HG03175 (cell line): ENCODE measurements at regions not wholly inside any gene's neighbourhood (a gene's known extent, or its start where the extent isn't known, plus 50 kb on each side); places are given as distances from the start of the nearest gene placed in this dataset.

ENCODE experiments used
- ATAC-seq: cut with Tn5 transposase; IDR thresholded peaks from one replicate; pipeline ENCODE4 v1.9.1; 2021; ENCODE audit warnings: mild to moderate bottlenecking, moderate library complexity; ENCODE audit not compliant: unreplicated experiment

GRCh38 chr12:115160271-115161128 is 476.5 kb upstream of the TBX3 start:
- ATAC-seq = no peak

GRCh38 chr12:115158816-115159215 is 474.8 kb upstream of the TBX3 start:
- ATAC-seq = no peak

- no peak for ATAC-seq
These were observed 472.0 kb upstream of the TBX3 start for GRCh38 chr12:115155665-115156645.

GRCh38 chr12:115149685-115150378 is 465.9 kb upstream of the TBX3 start:
- no peak for ATAC-seq

- no peak for ATAC-seq
These were observed 465.3 kb upstream of the TBX3 start for GRCh38 chr12:115149279-115149678.

GRCh38 chr12:115147916-115148315 is 463.9 kb upstream of the TBX3 start:
- ATAC-seq = no peak

GRCh38 chr12:115146453-115146852 is 462.5 kb upstream of the TBX3 start:
- ATAC-seq = no peak

- ATAC-seq = no peak
These were observed 460.4 kb upstream of the TBX3 start for GRCh38 chr12:115144425-115144824.

- no peak for ATAC-seq
These were observed 457.1 kb upstream of the TBX3 start for GRCh38 chr12:115140981-115141655.

GRCh38 chr12:115137812-115138521 is 454.0 kb upstream of the TBX3 start:
- no peak for ATAC-seq

- ATAC-seq = no peak
These were observed 451.8 kb upstream of the TBX3 start for GRCh38 chr12:115135800-115136211.

GRCh38 chr12:115134298-115134697 is 450.3 kb upstream of the TBX3 start:
- no peak for ATAC-seq

- no peak for ATAC-seq
These were observed 448.9 kb upstream of the TBX3 start for GRCh38 chr12:115132905-115133304.

- no peak for ATAC-seq
These were observed 448.2 kb upstream of the TBX3 start for GRCh38 chr12:115132145-115132544.

- ATAC-seq = no peak
These were observed 445.8 kb upstream of the TBX3 start for GRCh38 chr12:115129727-115130126.

- no peak for ATAC-seq
These were observed 437.1 kb upstream of the TBX3 start for GRCh38 chr12:115121053-115121452.

GRCh38 chr12:115118177-115118724 is 434.3 kb upstream of the TBX3 start:
- ATAC-seq = no peak

- ATAC-seq = no peak
These were observed 430.2 kb upstream of the TBX3 start for GRCh38 chr12:115114140-115114539.

- no peak for ATAC-seq
These were observed 425.9 kb upstream of the TBX3 start for GRCh38 chr12:115109863-115110262.
